Skeletal muscle satellite cell (primary cell): ENCODE measurements at regions not wholly inside any gene's neighbourhood (a gene's known extent, or its start where the extent isn't known, plus 50 kb on each side); places are given as distances from the start of the nearest gene placed in this dataset.
"Not testable (repeated sequence)": the region's sequence is repeated elsewhere in the genome, so short reads cannot be mapped to it uniquely, and the experiment has no call there.

Experiments
- H3K27me3 ChIP-seq: 2 replicates; pipeline ENCODE4 v1.7.0; 2013; ENCODE audit warnings: low read length; ENCODE audit not compliant: control insufficient read depth, insufficient read depth
- H3K36me3 ChIP-seq: 2 replicates; pipeline ENCODE4 v1.7.0; 2013; ENCODE audit warnings: mild to moderate bottlenecking, control low read depth, low read length; ENCODE audit not compliant: insufficient read depth
- H3K4me1 ChIP-seq: 2 replicates; pipeline ENCODE4 v1.7.0; 2013; ENCODE audit warnings: low read length; ENCODE audit not compliant: control insufficient read depth, insufficient read depth
- H3K4me2 ChIP-seq: 2 replicates; pipeline ENCODE4 v1.7.0; 2013; ENCODE audit warnings: mild to moderate bottlenecking, low read length
- H3K4me3 ChIP-seq: 2 replicates; pipeline ENCODE4 v1.7.0; 2013; ENCODE audit warnings: low read length
- H3K9ac ChIP-seq: 2 replicates; pipeline ENCODE4 v1.7.0; 2013; ENCODE audit warnings: mild to moderate bottlenecking, low read depth, low read length, moderate library complexity
- H3K9me3 ChIP-seq: replicated peaks from 2 replicates; pipeline ENCODE4 v1.7.0; 2013; ENCODE audit warnings: mild to moderate bottlenecking, control low read depth, low read length

DNA sequence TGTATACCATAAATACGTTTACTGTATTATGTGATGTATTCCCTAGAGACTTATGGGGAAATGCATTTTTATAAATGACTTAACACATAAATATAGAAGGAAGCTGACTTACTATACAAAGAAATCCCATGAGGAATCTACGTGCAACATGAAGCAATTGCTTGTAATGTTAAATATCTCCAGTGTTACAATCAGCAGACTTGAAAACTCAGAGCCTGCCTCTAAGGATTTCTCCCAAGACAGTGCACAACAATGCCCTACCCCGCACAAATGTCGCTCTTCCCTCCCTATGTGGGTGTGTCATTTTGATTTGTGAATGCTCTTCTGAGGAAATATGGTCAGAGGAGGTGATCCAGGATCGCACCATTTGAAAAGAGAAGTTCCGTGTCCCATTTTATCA is 629.0 kb downstream of the NR2F2 start:
- H3K9ac ChIP-seq, result no peak overlapping the region
- H3K4me2 ChIP-seq, result no peak overlapping the region
- H3K27me3 ChIP-seq, result no peaks in the 10 kb centered on the region
- no peak overlapping the region for H3K4me3 ChIP-seq
- H3K9me3 ChIP-seq, result peaks cover 5% of the 10 kb centered on the region
- no peaks in the 10 kb centered on the region for H3K4me1 ChIP-seq
- H3K36me3 ChIP-seq, result no peaks in the 10 kb centered on the region

DNA sequence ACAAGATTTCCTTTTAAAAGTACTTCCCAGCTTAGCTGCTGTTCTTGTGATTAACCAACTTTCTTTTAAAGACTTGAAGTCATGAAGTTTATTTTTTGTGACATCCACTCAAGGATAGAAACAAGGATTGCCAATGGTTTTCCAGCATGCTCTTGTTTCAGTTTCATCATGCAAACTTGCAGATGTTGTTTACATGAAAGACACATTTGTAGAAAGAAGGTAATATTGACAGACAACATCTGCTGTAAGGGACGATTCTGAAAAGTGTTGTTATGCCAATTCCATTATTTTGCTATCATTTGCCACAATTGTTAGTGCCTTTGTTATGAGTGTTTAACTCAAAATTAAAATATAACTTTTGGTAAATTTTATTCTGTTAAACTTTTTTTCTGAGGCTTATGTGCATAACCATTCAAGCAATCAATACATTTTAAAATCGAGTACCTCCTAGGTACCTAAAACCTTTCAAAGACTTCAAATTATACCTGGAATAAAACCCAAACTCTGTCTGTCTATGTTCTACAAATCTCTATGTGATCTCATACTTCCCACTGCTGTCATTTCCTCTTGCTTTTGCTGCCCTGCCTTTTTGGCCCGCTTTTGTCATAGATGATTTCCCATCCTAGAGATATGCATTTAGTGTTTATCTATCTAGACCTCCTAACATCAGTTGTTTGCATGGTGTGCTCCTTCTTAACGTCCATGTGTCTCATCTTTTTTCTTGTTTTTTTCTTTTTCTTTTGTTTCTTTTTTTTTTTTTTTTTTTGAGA is 630.4 kb downstream of the NR2F2 start:
- H3K4me2 ChIP-seq, result no peak overlapping the region
- H3K4me3 ChIP-seq, result no peak overlapping the region
- H3K9ac ChIP-seq, result no peak overlapping the region
- no peaks in the 10 kb centered on the region for H3K27me3 ChIP-seq
- H3K4me1 ChIP-seq, result no peaks in the 10 kb centered on the region
- no peaks in the 10 kb centered on the region for H3K36me3 ChIP-seq
- peaks cover 5% of the 10 kb centered on the region for H3K9me3 ChIP-seq

GRCh38 chr15:96966554-96966953 is 636.1 kb downstream of the NR2F2 start:
- Histone ChIP-seq H3K27me3 (no peaks in the 10 kb centered on the region), H3K4me3 (no peak overlapping the region), H3K36me3 (no peaks in the 10 kb centered on the region)

GRCh38 chr15:96969732-96970710 is 639.5 kb downstream of the NR2F2 start:
- no peak overlapping the region for H3K4me3 ChIP-seq
- H3K9ac ChIP-seq, result no peak overlapping the region
- no peaks in the 10 kb centered on the region for H3K9me3 ChIP-seq
- no peak overlapping the region for H3K4me2 ChIP-seq
- no peaks in the 10 kb centered on the region for H3K36me3 ChIP-seq
- no peaks in the 10 kb centered on the region for H3K4me1 ChIP-seq
- no peaks in the 10 kb centered on the region for H3K27me3 ChIP-seq

More at GRCh38 chr15:96966554-96966953, 636.1 kb downstream of the NR2F2 start:
- Histone ChIP-seq H3K4me2 (no peak overlapping the region), H3K4me1 (no peaks in the 10 kb centered on the region), H3K9ac (no peak overlapping the region), H3K9me3 (peaks cover 5% of the 10 kb centered on the region)

DNA sequence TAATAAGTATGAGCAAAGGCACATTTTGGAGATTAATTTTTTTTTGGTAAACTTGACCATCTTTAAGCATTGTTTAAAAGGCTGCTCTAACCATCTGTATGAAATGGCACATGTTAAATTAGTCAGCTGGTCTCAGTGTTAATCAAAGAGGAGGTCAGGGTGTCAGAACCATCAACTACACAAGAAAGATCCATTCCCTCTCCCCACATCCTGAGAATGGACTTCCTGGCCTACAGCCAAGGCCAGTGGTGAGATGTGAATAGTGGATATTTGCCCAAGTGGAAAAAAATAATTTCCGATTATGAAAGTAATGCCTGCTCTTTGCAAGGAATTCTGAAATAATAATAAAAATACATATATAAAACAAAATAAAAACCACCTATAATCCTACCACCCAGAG is 641.7 kb downstream of the NR2F2 start:
- no peak overlapping the region for H3K9ac ChIP-seq
- no peaks in the 10 kb centered on the region for H3K27me3 ChIP-seq
- H3K9me3 ChIP-seq, result peaks cover 6% of the 10 kb centered on the region
- no peak overlapping the region for H3K4me3 ChIP-seq
- H3K36me3 ChIP-seq, result no peaks in the 10 kb centered on the region
- no peak overlapping the region for H3K4me2 ChIP-seq
- no peaks in the 10 kb centered on the region for H3K4me1 ChIP-seq

DNA sequence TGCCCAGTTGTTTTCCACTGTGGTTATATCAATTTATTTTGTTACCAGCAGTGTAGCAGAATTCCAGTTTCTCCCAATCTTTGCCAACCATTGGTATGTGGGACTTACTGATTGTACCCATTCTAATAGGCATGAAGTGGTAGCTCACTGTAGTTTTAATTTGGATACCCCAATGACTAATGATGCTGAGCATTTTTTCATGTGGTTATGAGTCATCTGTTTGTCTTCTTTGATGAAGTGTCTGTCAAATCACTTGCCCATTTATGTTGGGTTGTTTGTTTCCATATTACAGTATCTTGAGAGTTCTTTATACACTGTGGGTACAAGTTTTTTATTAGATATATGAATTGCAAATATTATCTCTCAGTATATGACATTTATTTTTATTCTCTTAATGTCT is 644.3 kb downstream of the NR2F2 start:
- Histone ChIP-seq H3K4me3 (no peak overlapping the region), H3K36me3 (no peaks in the 10 kb centered on the region), H3K27me3 (no peaks in the 10 kb centered on the region), H3K9ac (no peak overlapping the region), H3K4me1 (no peaks in the 10 kb centered on the region), H3K9me3 (peaks cover 6% of the 10 kb centered on the region), H3K4me2 (no peak overlapping the region)

GRCh38 chr15:96977886-96978285 is 647.4 kb downstream of the NR2F2 start:
- H3K36me3 ChIP-seq, result no peaks in the 10 kb centered on the region
- no peak overlapping the region for H3K9ac ChIP-seq
- H3K27me3 ChIP-seq, result no peaks in the 10 kb centered on the region
- no peak overlapping the region for H3K4me2 ChIP-seq
- no peak overlapping the region for H3K4me3 ChIP-seq
- no peaks in the 10 kb centered on the region for H3K4me1 ChIP-seq
- peaks cover 6% of the 10 kb centered on the region for H3K9me3 ChIP-seq

DNA sequence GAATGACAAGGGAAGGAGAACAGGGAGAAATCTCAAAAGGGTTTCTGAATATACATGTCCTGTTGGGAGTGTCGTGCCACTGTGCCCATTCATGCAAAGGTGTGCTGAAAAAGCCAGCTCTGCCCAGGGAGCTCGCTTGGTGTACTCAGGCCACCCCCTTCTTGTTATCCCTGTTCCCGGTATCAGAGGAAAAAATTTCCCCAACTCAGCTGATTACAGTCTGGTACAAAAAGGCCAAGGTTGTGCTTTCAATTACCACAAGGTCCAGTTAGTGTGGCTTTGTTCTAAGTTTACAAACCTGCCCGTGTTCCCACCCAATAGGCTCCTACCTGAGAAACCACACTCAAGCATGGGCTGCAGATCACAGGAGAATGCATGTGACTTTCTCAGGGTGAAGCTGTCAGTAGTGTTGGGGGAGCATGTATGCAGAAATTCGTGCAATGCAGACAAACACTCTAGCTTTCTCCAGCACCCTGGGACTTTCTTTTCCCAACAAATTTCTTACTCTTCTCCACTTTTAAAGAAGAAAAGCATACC is 648.5 kb downstream of the NR2F2 start:
- Histone ChIP-seq H3K4me1 (no peaks in the 10 kb centered on the region), H3K27me3 (no peaks in the 10 kb centered on the region), H3K4me2 (no peak overlapping the region), H3K4me3 (no peak overlapping the region), H3K9me3 (peaks cover 6% of the 10 kb centered on the region), H3K9ac (no peak overlapping the region), H3K36me3 (no peaks in the 10 kb centered on the region)

DNA sequence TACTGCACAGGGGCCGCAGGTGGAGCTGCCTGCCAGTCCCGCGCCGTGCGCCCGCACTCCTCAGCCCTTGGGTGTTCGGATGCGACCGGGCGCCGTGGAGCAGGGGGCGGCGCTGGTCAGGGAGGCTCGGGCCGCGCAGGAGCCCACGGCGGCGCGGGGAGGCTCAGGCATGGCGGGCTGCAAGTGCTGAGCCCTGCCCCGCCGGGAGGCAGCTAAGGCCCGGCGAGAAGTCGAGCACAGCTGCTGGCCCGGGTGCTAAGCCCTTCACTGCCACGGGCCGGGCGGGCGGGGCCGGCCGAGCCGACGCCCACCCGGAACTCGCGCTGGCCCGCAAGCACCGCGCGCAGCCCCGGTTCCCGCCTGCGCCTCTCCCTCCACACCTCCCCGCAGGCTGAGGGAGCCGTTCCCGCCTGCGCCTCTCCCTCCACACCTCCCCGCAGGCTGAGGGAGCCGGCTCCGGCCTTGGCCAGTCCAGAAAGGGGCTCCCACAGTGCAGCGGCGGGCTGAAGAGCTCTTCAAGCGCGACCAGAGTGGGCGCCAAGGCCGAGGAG is 653.7 kb downstream of the NR2F2 start:
- H3K9ac ChIP-seq, H3K4me3 ChIP-seq, H3K9me3 ChIP-seq, H3K4me1 ChIP-seq, H3K36me3 ChIP-seq, H3K4me2 ChIP-seq, H3K27me3 ChIP-seq: not testable (repeated sequence)

- no peaks in the 10 kb centered on the region for H3K4me1 ChIP-seq
- H3K36me3 ChIP-seq, result no peaks in the 10 kb centered on the region
- no peak overlapping the region for H3K4me3 ChIP-seq
- H3K4me2 ChIP-seq, result no peak overlapping the region
- H3K9ac ChIP-seq, result no peak overlapping the region
- no peaks in the 10 kb centered on the region for H3K9me3 ChIP-seq
- H3K27me3 ChIP-seq, result no peaks in the 10 kb centered on the region
These were observed 662.3 kb downstream of the NR2F2 start for GRCh38 chr15:96992817-96993216.

GRCh38 chr15:96997538-96997937 is 667.0 kb downstream of the NR2F2 start:
- Histone ChIP-seq H3K4me2 (no peak overlapping the region), H3K27me3 (no peaks in the 10 kb centered on the region), H3K36me3 (no peaks in the 10 kb centered on the region), H3K9ac (no peak overlapping the region), H3K4me1 (no peaks in the 10 kb centered on the region), H3K4me3 (no peak overlapping the region), H3K9me3 (peaks cover 6% of the 10 kb centered on the region)
